ENCODE measurements at regions not wholly inside any gene's neighbourhood (a gene's known extent, or its start where the extent isn't known, plus 50 kb on each side); places are given as distances from the start of the nearest gene placed in this dataset.
"Not testable (repeated sequence)": the region's sequence is repeated elsewhere in the genome, so short reads cannot be mapped to it uniquely, and the experiment has no call there.

DNA sequence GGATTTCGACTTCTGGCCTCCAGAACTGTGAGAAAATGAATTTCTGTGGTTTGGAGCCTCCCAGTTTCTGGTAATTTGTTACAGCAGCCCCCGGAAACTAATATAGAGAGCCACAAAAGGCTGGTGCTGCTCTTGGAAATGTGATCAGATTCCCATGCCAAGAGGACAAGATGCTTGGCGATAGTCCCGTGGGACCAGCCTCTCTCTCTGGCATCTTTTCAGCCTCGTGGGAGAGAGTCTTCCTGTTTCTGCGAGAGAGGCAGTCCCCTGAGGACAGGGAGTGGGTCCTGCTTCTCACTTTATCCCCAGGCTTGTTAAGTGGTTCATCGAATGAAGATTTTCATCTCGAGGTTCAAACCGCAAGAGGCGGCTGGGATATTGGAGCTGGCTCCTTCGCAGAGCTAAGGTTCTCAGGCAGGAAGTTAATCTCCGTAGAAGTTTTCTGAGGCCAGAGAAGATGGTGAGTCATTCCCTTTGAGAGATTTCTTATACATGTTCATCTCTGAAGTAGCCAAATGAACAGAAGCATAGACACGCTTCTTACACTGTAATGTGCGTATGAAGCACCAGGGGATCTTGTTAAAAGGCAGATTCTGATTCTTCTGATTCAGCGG is 211.6 kb upstream of the SDK2 start:
- no peak for DNase-seq

- DNase-seq: peak; percentile 70
Observed at GRCh38 chr17:73856556-73856955, 212.3 kb upstream of the SDK2 start.

DNA sequence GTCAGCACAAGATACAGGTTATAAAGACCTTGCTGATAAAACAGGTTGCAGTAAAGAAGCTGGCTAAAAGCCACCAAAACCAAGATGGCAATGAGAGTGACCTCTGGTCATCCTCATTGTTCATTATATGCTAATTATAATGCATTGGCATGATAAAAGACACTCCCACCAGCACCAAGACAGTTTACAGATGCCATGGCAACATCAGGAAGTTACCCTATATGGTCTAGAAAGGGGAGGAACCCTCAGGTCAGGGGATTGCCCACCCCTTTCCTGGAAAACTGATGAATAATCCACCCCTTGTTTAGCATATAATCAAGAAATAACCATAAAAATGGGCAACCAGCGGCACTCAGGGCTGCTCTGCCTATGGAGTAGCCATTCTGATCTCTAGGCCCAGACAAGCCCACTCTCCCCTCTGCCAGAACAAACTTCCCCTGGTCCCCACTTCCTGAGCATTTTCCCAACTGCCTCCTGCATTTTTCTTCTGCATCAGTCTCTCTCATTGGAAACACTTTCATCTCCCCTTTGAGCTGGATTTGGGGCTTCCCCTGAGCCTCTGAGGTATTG is 215.3 kb upstream of the SDK2 start:
- not testable (repeated sequence) for DNase-seq

- no peak for DNase-seq
Observed at GRCh38 chr17:73861543-73861942, 217.3 kb upstream of the SDK2 start.

- DNase-seq: no peak
Observed at GRCh38 chr17:73863761-73864535, 219.7 kb upstream of the SDK2 start.

GRCh38 chr17:73865831-73866230 is 221.6 kb upstream of the SDK2 start:
- no peak for DNase-seq

- no peak for DNase-seq
Observed at GRCh38 chr17:73867056-73867455, 222.8 kb upstream of the SDK2 start.

- no peak for DNase-seq
Observed at GRCh38 chr17:73870068-73870467, 225.8 kb upstream of the SDK2 start.

DNA sequence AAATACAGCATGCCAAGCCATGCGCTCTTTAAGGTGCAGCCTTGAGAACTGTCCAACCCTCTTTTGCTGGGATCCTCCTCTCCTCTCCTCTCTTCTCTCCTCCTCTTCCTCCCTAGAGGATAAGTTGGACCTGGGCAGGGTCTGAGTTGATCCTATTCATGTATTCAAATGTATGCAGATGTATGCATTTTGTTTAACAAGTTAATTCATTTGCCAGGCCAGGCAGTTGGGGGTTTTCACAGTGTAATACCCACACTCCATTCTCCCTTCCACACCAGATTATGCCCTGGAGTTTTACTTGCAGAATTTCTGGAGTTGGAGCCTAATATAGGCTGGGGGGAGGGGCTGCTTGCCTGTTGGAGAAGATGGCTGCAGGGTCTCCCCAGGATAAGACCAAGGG is 226.2 kb upstream of the SDK2 start:
- no peak for DNase-seq

DNA sequence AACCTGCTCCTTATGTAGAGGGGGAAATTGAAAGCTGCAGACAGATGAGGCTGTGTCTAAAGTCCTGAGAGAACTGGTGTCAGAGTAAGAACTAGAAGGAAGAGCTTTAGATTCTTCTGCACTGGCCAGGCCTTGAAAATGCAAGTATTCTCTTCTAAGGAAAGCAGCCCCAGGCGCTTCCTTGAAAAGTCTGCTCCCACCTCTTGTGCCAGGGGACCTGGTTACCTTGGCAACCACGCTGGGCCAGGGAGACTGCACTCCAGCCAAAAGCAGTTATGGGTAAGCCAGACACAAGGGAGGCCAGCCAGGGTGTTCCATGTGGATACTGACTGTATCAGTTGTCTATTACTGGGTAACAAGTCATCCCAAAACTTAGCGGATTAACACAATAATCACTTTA is 228.6 kb upstream of the SDK2 start:
- no peak for DNase-seq

GRCh38 chr17:73874008-73874720 is 229.9 kb upstream of the SDK2 start:
- no peak for DNase-seq

GRCh38 chr17:73875346-73875745 is 231.1 kb upstream of the SDK2 start:
- DNase-seq: no peak

DNA sequence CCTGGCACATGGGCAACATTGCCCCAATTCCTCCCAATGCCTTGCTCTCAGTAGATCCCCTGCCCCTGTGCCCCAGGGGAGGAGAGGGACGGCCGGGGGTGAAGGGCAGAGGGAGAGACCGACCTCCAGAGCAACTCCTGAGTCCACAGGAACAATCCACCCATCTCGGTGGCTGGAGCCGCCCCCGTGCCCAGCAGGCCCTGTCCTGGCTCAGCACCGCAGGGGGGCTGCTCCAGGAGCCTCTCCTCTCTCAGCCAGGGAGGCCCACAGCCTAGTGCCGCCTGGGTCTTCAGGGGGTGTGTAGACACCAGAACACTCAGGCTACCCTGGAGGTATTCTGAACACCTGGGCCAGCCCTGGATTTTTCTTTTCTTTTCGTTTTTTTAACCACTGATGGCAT is 233.7 kb upstream of the SDK2 start:
- DNase-seq: no peak

GRCh38 chr17:73878923-73879322 is 234.7 kb upstream of the SDK2 start:
- DNase-seq: no peak

GRCh38 chr17:73879987-73880386 is 235.7 kb upstream of the SDK2 start:
- DNase-seq: no peak

- DNase-seq: no peak
Observed at GRCh38 chr17:73882590-73882989, 238.3 kb upstream of the SDK2 start.

GRCh38 chr17:73883175-73883574 is 238.9 kb upstream of the SDK2 start:
- DNase-seq: no peak

GRCh38 chr17:73887739-73888138 is 243.5 kb upstream of the SDK2 start:
- DNase-seq: no peak

DNA sequence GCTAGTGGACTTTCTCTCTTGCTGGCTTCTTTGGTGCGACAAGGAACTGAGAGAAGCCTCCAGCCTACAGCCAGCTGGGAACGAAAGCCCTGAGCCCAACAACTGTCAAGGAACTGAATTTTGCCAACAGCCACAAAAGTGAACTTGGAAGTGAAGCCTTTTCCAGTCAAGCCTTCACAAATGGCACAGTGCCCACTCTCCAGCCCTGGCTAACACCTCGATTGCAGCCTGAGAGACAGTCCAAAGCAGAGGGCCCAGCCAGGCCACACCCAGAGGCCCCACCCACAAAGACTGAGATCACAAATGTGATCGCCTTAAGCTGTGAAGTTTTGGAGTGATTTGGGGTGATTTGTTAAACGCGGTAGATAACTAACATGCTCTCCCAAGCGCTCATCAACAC is 244.6 kb upstream of the SDK2 start:
- no peak for DNase-seq

GRCh38 chr17:73889439-73889838 is 245.2 kb upstream of the SDK2 start:
- DNase-seq: no peak

DNA sequence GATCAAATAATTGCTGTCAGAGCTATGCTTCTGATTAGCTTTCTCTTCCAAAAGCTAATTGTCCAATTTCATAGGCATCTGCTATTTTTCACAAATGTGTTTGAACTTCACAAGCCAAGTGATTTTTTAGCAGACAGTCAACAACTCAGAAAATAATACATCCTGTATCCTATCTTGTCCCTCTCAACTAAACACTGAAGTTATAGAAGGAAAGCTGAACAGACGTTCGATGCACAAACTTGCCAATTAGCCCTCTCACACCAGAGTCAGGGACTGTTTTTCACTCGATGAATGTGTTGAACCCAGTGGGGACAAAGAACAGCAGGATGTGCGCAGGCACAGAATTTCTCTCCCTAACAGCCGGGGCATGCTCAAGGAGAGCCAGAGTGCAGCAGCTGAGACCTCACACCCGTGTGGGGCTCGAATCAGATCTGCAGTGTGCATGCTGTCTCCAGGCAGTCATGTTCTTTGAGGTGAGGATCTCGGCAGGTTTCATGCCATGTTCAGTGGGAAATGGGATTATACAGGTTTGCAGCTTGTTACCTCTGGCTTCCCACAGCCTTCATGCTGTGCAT is 246.7 kb upstream of the SDK2 start:
- DNase-seq: no peak

DNA sequence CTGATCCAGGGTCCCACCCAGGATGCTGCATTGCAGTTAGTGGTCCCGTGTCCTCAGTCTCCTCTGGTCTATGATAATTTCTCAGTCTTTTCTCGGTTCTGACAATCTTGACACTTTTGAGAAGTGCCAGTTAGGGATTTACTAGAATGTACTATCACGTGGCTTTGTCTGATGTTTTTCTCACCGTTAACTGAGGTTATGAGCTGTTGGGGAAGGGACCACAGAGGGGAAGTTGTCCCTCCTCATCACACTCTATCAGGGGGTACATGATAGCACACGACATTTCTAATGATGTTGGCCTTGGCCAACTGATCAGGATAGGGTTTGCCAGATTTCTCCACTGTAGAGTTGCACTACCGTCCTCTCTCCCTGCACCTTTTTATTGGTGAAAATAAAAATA is 250.9 kb upstream of the SDK2 start:
- no peak for DNase-seq

- no peak for DNase-seq
Observed at GRCh38 chr17:73896966-73897365, 252.7 kb upstream of the SDK2 start.

GRCh38 chr17:73899839-73900238 is 255.6 kb upstream of the SDK2 start:
- DNase-seq: no peak
